MM.1S (cell line): ENCODE measurements at regions not wholly inside any gene's neighbourhood (a gene's known extent, or its start where the extent isn't known, plus 50 kb on each side); places are given as distances from the start of the nearest gene placed in this dataset.

Source experiments
- EZH2 ChIP-seq: fragments of 300-600 bp; sonication (generic); optimal IDR thresholded peaks from 2 replicates; pipeline ENCODE3; 2017; ENCODE audit warnings: low read depth, mild to moderate bottlenecking, antibody characterized with exemption, low read length, mixed read lengths
- EZH2phosphoT487 ChIP-seq: fragments of 300-600 bp; sonication (generic); IDR thresholded peaks from 2 replicates; pipeline ENCODE4 v1.6.1; 2018; ENCODE audit warnings: antibody characterized with exemption, low read length
- TF ChIP-seq, protein P1 (sequence below): fragments of 300-600 bp; sonication (generic); IDR thresholded peaks from 2 replicates; pipeline ENCODE4 v1.5.1; 2016; ENCODE audit warnings: antibody characterized with exemption, low read length, mixed read lengths

DNA sequence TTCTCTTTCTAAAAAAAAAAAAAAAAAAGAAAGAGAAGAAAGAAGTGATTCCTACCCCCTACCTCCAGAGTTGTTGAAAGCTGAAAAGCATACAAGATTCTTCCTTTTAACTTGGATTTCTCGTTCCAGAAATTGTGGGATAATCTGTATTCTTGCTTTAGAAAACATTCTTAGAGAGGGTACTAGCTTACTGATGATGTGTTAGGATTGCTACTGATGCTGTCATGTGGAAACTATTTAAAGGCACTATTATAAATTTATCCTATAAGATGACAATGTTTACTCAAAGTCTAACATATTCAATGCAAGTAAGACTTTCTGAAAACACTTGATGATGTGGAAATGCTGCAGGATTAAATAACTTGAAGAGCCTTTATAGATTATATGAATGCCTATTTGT lies 204.0 kb upstream of the PUDP start:
- TF ChIP-seq, protein P1, sequence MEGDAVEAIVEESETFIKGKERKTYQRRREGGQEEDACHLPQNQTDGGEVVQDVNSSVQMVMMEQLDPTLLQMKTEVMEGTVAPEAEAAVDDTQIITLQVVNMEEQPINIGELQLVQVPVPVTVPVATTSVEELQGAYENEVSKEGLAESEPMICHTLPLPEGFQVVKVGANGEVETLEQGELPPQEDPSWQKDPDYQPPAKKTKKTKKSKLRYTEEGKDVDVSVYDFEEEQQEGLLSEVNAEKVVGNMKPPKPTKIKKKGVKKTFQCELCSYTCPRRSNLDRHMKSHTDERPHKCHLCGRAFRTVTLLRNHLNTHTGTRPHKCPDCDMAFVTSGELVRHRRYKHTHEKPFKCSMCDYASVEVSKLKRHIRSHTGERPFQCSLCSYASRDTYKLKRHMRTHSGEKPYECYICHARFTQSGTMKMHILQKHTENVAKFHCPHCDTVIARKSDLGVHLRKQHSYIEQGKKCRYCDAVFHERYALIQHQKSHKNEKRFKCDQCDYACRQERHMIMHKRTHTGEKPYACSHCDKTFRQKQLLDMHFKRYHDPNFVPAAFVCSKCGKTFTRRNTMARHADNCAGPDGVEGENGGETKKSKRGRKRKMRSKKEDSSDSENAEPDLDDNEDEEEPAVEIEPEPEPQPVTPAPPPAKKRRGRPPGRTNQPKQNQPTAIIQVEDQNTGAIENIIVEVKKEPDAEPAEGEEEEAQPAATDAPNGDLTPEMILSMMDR, result no peak
- TF ChIP-seq EZH2, result no peak
- TF ChIP-seq EZH2phosphoT487, result no peak
